H9 (cell line): ENCODE measurements at regions not wholly inside any gene's neighbourhood (a gene's known extent, or its start where the extent isn't known, plus 50 kb on each side); places are given as distances from the start of the nearest gene placed in this dataset.

ENCODE experiments used
- DNase-seq: peaks from one replicate; pipeline ENCODE4 v3.0.0-alpha.2; 2017
- H2AFZ ChIP-seq: one replicate; pipeline ENCODE4 v1.6.1; 2013; ENCODE audit warnings: mild to moderate bottlenecking, low read length, control low read depth, moderate library complexity
- H2AK5ac ChIP-seq: 2 replicates; pipeline ENCODE4 v1.6.1; 2013; ENCODE audit warnings: low read length, control low read depth, mixed read lengths; ENCODE audit not compliant: insufficient read length
- H2BK120ac ChIP-seq: one replicate; pipeline ENCODE4 v1.6.1; 2013; ENCODE audit warnings: low read depth, mild to moderate bottlenecking, low read length, control low read depth, inconsistent platforms; ENCODE audit not compliant: poor library complexity, severe bottlenecking
- H2BK12ac ChIP-seq: 2 replicates; pipeline ENCODE4 v1.6.1; 2013; ENCODE audit warnings: low read length, control low read depth, mixed read lengths, low read depth; ENCODE audit not compliant: insufficient read length
- H2BK15ac ChIP-seq: 2 replicates; pipeline ENCODE4 v1.6.1; 2013; ENCODE audit warnings: low read depth, low read length, control low read depth
- H2BK20ac ChIP-seq: one replicate; pipeline ENCODE4 v1.6.1; 2013; ENCODE audit warnings: low read depth, mild to moderate bottlenecking, low read length, control low read depth, inconsistent platforms; ENCODE audit not compliant: poor library complexity, severe bottlenecking
- H2BK5ac ChIP-seq: 2 replicates; pipeline ENCODE4 v1.6.1; 2013; ENCODE audit warnings: low read length, control low read depth, mixed read lengths; ENCODE audit not compliant: insufficient read length
- H3K14ac ChIP-seq: 2 replicates; pipeline ENCODE4 v1.6.1; 2013; ENCODE audit warnings: low read length, control low read depth; ENCODE audit not compliant: insufficient read depth
- H3K18ac ChIP-seq: 2 replicates; pipeline ENCODE4 v1.6.1; 2013; ENCODE audit warnings: low read depth, mild to moderate bottlenecking, mixed read lengths, low read length, control low read depth; ENCODE audit not compliant: insufficient read length
- H3K23ac ChIP-seq: 2 replicates; pipeline ENCODE4 v1.6.1; 2013; ENCODE audit warnings: low read length, control low read depth, mixed read lengths, low read depth; ENCODE audit not compliant: insufficient read length
- H3K23me2 ChIP-seq: 2 replicates; pipeline ENCODE4 v1.6.1; 2013; ENCODE audit warnings: low read depth, mild to moderate bottlenecking, mixed read lengths, low read length, control low read depth; ENCODE audit not compliant: insufficient read length, poor library complexity, severe bottlenecking
- H3K27ac ChIP-seq: 2 replicates; pipeline ENCODE4 v1.5.1; 2013; ENCODE audit warnings: low read length, control low read depth, mixed read lengths, low read depth; ENCODE audit not compliant: insufficient read length
- H3K27me3 ChIP-seq: 2 replicates; pipeline ENCODE4 v1.6.1; 2013; ENCODE audit warnings: low read length, control low read depth, inconsistent platforms; ENCODE audit not compliant: insufficient read depth
- H3K4ac ChIP-seq: 2 replicates; pipeline ENCODE4 v1.6.1; 2013; ENCODE audit warnings: low read depth, mild to moderate bottlenecking, control low read depth, inconsistent platforms, low read length, moderate library complexity
- H3K4me1 ChIP-seq: 2 replicates; pipeline ENCODE4 v1.6.1; 2013; ENCODE audit warnings: low read length, control low read depth, inconsistent platforms; ENCODE audit not compliant: insufficient read depth
- H3K4me2 ChIP-seq: 2 replicates; pipeline ENCODE4 v1.6.1; 2013; ENCODE audit warnings: low read length, control low read depth, mixed read lengths; ENCODE audit not compliant: insufficient read length, insufficient read depth
- H3K56ac ChIP-seq: 2 replicates; pipeline ENCODE4 v1.6.1; 2013; ENCODE audit warnings: low read depth, mild to moderate bottlenecking, mixed read lengths, low read length, control low read depth; ENCODE audit not compliant: insufficient read length
- H3K79me1 ChIP-seq: 2 replicates; pipeline ENCODE4 v1.6.1; 2013; ENCODE audit warnings: low read depth, mild to moderate bottlenecking, moderate library complexity, low read length, control low read depth, inconsistent platforms; ENCODE audit not compliant: insufficient read depth, poor library complexity, severe bottlenecking
- H3K79me2 ChIP-seq: 2 replicates; pipeline ENCODE4 v1.6.1; 2013; ENCODE audit warnings: low read length, control low read depth, inconsistent platforms; ENCODE audit not compliant: insufficient read depth
- H3K9ac ChIP-seq: 2 replicates; pipeline ENCODE4 v1.6.1; 2013; ENCODE audit warnings: low read length, control low read depth, mixed read lengths; ENCODE audit not compliant: insufficient read length; ENCODE audit errors: extremely low read depth
- H3K9me3 ChIP-seq: one replicate; pipeline ENCODE4 v1.6.1; 2013; ENCODE audit warnings: low read depth, low read length, inconsistent platforms; ENCODE audit not compliant: control insufficient read depth
- H3T11ph ChIP-seq: one replicate; pipeline ENCODE4 v1.6.1; 2013; ENCODE audit warnings: mild to moderate bottlenecking, low read length, control low read depth, inconsistent platforms
- H4K20me1 ChIP-seq: one replicate; pipeline ENCODE4 v1.6.1; 2013; ENCODE audit not compliant: control insufficient read depth, insufficient read length, insufficient read depth
- H4K5ac ChIP-seq: 2 replicates; pipeline ENCODE4 v1.6.1; 2013; ENCODE audit warnings: low read depth, mild to moderate bottlenecking, mixed read lengths, low read length, control low read depth; ENCODE audit not compliant: insufficient read length
- H4K8ac ChIP-seq: replicated peaks from 2 replicates; pipeline ENCODE4 v1.6.1; 2013; ENCODE audit warnings: low read length, control low read depth, mixed read lengths, low read depth; ENCODE audit not compliant: insufficient read length
- H4K91ac ChIP-seq: 2 replicates; pipeline ENCODE4 v1.6.1; 2013; ENCODE audit warnings: low read depth, mild to moderate bottlenecking, moderate library complexity, mixed read lengths, low read length, control low read depth; ENCODE audit not compliant: insufficient read length
- H3K27ac Mint-ChIP-seq, 3 experiments: 2 replicates in 2 of 3; 3 replicates in 1 of 3; pipeline ENCODE4 v1.8.0; 2020 to 2021; ENCODE audit warnings: mixed read lengths in 3 of 3, mild to moderate bottlenecking in 1 of 3, moderate library complexity in 1 of 3
- H3K27me3 Mint-ChIP-seq: 2 replicates; pipeline ENCODE4 v1.8.0; 2021; ENCODE audit warnings: low read depth, mild to moderate bottlenecking, moderate library complexity, mixed read lengths
- H3K36me3 Mint-ChIP-seq, 3 experiments: 2 replicates in 2 of 3; 3 replicates in 1 of 3; pipeline ENCODE4 v1.8.0; 2020 to 2021; ENCODE audit warnings: low read depth in 3 of 3, mixed read lengths in 3 of 3; ENCODE audit not compliant: insufficient read depth in 1 of 3
- H3K4me1 Mint-ChIP-seq, 2 experiments: 2 replicates each; pipeline ENCODE4 v1.8.0; 2020; ENCODE audit warnings: mixed read lengths in 2 of 2
- H3K4me3 Mint-ChIP-seq, 2 experiments: 2 replicates in 1 of 2; 3 replicates in 1 of 2; pipeline ENCODE4 v1.8.0; 2020 to 2021; ENCODE audit warnings: mild to moderate bottlenecking in 2 of 2, mixed read lengths in 2 of 2, moderate library complexity in 1 of 2
- H3K9me3 Mint-ChIP-seq, 2 experiments: 2 replicates in 1 of 2; 3 replicates in 1 of 2; pipeline ENCODE4 v1.8.0; 2020; ENCODE audit warnings: mild to moderate bottlenecking in 2 of 2, mixed read lengths in 2 of 2, moderate library complexity in 1 of 2
- WGBS: extraction: QIAGEN DNeasy Blood & Tissue Kit; methylation state at CpG from one replicate; pipeline ENCODE4 v1.1.7; 2013; ENCODE audit warnings: missing lambda C conversion rate, low lambda C conversion rate, mixed read lengths; ENCODE audit not compliant: insufficient read length; ENCODE audit errors: extremely low coverage; 5-methylcytosine and 5-hydroxymethylcytosine counted together
- TF ChIP-seq, protein P1 (sequence below): fragments of 200-600 bp; sonication (generic); conservative IDR thresholded peaks from 3 replicates; pipeline ENCODE4 v1.8.0; 2021; ENCODE audit warnings: antibody characterized with exemption, mild to moderate bottlenecking

DNA sequence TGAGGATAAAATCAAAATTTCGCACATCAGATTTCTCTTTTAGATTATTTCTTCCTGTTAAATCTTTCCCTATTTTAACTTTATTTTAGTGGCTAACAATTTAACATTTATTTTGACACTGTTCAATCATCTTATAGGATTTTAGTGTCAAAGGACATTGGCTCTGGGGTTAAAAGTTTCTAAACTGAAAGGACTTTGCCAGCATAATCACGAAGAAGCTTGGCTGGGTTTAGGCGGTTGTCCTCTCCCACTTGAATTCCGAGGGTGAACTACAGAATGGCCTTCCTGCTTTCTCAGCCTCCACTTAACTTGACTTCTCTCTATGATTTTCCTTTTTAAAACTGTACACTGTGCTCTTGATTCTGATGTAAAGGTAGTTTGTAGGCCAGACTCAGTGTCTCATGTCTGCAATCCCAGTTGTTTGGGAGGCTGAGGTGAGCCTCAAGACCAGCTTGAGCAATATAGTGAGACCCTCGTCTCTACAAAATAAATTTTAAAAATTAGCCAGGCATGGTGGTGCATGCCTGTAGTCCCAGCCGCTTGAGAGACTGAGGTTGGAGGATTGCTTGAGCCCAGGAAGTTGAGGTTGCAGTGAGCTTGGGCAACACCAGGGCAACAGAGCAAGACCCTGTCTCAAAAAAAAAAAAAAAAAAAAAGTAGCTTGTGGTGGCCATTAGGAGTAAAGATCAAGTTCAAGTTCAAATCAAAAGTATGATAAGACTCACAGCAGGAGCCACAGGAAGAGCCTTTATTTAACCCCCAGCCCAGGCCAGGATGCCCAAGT, 54.8 kb upstream of the KATNAL1 start:
- H3K23me2 ChIP-seq: no peaks in the 10 kb centered on the region
- H3K18ac ChIP-seq: no peak overlapping the region
- H3K4me1 ChIP-seq: peaks cover 7% of the 10 kb centered on the region; the same call in 1 of the 2 replicates
- H2AFZ ChIP-seq: no peak overlapping the region
- H3K4ac ChIP-seq: no peak overlapping the region
- no peak overlapping the region for H3K23ac ChIP-seq
- TF ChIP-seq, protein P1, sequence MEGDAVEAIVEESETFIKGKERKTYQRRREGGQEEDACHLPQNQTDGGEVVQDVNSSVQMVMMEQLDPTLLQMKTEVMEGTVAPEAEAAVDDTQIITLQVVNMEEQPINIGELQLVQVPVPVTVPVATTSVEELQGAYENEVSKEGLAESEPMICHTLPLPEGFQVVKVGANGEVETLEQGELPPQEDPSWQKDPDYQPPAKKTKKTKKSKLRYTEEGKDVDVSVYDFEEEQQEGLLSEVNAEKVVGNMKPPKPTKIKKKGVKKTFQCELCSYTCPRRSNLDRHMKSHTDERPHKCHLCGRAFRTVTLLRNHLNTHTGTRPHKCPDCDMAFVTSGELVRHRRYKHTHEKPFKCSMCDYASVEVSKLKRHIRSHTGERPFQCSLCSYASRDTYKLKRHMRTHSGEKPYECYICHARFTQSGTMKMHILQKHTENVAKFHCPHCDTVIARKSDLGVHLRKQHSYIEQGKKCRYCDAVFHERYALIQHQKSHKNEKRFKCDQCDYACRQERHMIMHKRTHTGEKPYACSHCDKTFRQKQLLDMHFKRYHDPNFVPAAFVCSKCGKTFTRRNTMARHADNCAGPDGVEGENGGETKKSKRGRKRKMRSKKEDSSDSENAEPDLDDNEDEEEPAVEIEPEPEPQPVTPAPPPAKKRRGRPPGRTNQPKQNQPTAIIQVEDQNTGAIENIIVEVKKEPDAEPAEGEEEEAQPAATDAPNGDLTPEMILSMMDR: no peak
- H4K91ac ChIP-seq: no peak overlapping the region
- H3T11ph ChIP-seq: no peak overlapping the region
- WGBS: no CpG with 5 or more reads among the region's 6 CpGs
- H4K20me1 ChIP-seq: no peaks in the 10 kb centered on the region
- peaks cover 10 to 18% of the 10 kb centered on the region in 2 experiments for H3K4me1 Mint-ChIP-seq
- H3K9me3 Mint-ChIP-seq: no peaks in the 10 kb centered on the region
- no peak overlapping the region for H3K14ac ChIP-seq
- no peaks in the 10 kb centered on the region for H3K79me1 ChIP-seq
- H4K8ac ChIP-seq: no peak overlapping the region
- no peak for DNase-seq
- H2BK5ac ChIP-seq: no peak overlapping the region
- H2BK20ac ChIP-seq: no peak overlapping the region
- H3K27ac Mint-ChIP-seq: no peak overlapping the region
- H3K56ac ChIP-seq: no peak overlapping the region
- H3K4me3 Mint-ChIP-seq: no peak overlapping the region
- H2AK5ac ChIP-seq: no peak overlapping the region
- H3K27ac ChIP-seq: no peak overlapping the region
- H3K9me3 ChIP-seq: no peaks in the 10 kb centered on the region
- no peak overlapping the region for H2BK120ac ChIP-seq
- no peak overlapping the region for H4K5ac ChIP-seq
- no peak overlapping the region for H3K4me2 ChIP-seq
- H3K27me3 ChIP-seq: no peaks in the 10 kb centered on the region
- no peak overlapping the region for H2BK12ac ChIP-seq
- no peak overlapping the region for H2BK15ac ChIP-seq
- no peaks in the 10 kb centered on the region for H3K79me2 ChIP-seq
- no peaks in the 10 kb centered on the region for H3K36me3 Mint-ChIP-seq
- no peaks in the 10 kb centered on the region for H3K27me3 Mint-ChIP-seq
- no peak overlapping the region for H3K9ac ChIP-seq
